KBM-7 (cell line): ENCODE measurements at regions not wholly inside any gene's neighbourhood (a gene's known extent, or its start where the extent isn't known, plus 50 kb on each side); places are given as distances from the start of the nearest gene placed in this dataset.

ENCODE experiments used
- DNase-seq: peaks from one replicate; pipeline ENCODE4 v3.0.0-alpha.2; 2015
- in situ Hi-C: fragments of 300-500 bp; cut with MboI; formaldehyde crosslinking; loops from 2 replicates; pipeline ENCODE4 v1.14.3; 2020; ENCODE audit warnings: low sequenced_read_pairs, low pct_unique_long_range_greater_than_20kb, mixed read lengths

DNA sequence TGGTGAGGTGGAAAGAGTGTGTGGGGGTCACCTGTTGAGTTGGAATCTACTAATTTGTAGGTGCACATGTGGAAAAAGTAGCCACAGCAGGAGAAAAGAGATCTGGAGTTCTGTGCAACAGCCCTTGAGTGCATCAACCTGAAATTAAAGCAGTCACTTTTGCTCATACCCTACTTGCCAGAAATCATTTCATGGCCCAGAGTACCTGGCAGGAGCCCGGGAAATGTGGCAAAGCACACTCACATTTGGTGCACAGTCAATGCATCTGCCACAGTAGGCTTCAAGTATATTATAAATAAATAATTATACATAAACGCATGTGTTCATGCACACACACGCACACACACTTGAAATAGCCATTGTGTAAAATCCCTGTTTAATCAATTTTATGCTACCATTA is 203.0 kb downstream of the ICE1 start:
- in situ Hi-C loops: no loop called here
- no peak for DNase-seq

DNA sequence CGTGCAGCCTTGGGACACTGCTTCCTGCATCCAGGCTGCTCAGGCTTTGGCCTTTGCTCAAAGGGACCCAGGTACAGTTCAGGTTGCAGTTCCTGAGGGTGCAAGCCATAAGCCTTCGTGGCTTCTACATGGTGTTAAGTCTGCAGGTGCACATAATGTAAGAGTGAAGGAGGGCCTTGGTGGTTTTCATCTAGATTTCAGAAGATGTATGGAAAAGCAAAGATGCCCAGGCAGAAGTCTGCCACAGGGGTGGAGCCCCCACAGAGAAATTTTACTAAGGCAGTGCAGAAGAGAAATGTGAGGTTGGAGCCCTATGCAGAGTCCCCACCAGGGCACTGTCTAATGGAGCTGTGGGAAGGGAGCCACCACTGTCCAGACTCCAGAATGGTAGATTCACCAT is 200.9 kb downstream of the ICE1 start:
- in situ Hi-C loops: no loop called here
- no peak for DNase-seq

DNA sequence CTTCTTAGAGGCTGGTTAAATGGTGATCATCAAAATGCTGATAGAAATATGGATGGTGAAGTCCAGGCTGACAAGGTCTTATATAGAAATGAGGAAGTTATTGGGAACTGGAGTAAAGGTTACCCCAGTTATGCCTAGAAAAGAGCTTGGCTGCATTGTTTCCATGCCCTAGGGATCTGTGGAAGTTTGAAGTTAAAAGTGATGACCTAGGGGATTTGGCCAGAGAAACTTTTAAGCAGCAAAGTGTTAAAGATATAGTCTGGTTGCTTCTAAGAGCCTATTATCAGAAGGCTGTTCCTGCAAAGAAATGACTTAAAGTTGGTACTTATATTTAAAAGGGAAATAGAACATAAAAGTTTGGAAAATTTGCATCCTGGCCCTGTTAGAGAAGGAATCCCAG is 200.3 kb downstream of the ICE1 start:
- in situ Hi-C loops: no loop called here
- DNase-seq: no peak

DNA sequence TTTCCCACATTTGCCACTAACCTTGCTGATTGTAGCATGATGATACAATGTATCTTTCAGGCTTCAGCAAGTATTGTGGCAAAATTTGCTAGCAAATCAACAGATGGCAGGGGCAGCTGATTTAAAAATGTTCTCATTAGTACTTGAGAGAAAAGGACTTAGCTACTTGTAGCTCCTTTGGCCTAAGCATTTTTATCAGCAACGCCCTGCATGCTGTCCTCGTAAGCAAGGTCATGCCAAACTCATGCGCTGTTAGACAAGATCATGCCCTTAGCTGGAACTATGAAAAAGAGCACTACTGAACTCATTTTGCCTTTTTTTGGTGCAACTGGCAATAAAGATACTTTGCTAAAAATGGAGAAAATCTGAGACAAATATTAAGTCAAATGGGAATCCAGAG is 197.1 kb downstream of the ICE1 start:
- no peak for DNase-seq
- in situ Hi-C loops: no loop called here

DNA sequence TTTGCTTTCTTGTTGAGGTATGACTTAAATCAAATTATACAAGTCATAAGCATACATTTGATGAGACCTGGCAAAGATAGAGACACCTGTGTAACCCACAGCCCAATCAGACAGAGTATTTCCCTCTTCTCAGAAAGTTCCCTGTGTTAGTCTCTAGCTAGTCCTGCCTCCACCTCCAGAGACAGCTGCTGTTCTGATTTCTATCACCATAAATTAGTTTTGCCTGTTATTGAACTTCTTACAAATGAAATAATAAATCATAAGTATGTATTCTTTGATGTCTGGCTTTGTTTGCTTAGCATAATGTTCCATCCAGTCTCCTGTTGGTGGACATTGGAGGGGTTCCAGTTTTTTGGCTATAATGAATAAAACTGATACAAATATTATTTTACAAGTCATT is 194.5 kb downstream of the ICE1 start:
- in situ Hi-C loops: no loop called here

DNA sequence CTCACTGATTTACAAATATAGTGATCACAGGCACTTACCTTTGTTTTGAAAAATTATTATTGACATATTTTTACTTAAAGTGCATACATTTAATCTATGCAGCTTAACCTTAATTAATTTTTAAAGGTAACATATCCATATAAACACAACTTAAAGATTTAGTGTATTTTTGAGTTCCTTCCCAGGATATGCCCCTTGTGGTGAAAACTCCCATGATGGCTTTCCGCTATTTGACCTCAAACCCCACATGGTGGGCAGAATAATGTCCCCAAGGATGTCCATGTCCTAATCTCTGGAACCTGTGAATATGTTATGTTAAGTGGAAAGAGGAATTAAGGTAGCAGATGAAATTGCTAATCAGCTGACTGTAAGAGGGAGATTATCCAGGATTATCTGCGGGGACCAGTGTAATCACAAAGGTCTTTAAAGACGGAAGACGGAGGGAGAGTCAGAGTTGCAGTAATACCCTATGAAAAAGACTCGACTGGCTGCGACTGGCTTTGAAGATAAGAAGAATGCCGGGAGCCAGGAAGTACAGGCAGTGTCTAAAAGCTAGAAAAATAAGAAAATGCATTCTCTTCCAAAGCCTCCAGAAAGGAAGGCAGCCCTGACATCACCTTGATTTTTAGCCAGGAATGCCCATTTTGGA is 193.9 kb downstream of the ICE1 start:
- DNase-seq: no peak
- in situ Hi-C loops: no loop called here

More for the DNA sequence above, 194.5 kb downstream of the ICE1 start:
- no peak for DNase-seq

DNA sequence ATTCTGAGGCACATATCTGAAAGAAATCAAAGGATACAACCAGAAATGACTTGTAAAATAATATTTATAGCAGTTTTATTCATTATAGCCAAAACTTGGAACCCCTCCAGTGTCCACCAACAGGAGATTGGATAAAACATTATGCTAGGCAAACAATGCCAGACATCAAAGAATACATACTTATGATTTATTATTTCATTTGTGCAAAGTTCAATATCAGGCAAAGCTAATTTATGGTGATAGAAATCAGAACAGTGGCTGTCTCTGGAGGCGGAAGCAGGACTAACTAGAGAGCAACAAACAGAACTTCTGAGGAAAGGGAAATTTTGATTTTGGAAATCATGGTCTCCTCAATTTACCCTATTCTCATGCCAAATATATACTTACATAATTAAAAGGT is 193.1 kb downstream of the ICE1 start:
- in situ Hi-C loops: no loop called here

DNA sequence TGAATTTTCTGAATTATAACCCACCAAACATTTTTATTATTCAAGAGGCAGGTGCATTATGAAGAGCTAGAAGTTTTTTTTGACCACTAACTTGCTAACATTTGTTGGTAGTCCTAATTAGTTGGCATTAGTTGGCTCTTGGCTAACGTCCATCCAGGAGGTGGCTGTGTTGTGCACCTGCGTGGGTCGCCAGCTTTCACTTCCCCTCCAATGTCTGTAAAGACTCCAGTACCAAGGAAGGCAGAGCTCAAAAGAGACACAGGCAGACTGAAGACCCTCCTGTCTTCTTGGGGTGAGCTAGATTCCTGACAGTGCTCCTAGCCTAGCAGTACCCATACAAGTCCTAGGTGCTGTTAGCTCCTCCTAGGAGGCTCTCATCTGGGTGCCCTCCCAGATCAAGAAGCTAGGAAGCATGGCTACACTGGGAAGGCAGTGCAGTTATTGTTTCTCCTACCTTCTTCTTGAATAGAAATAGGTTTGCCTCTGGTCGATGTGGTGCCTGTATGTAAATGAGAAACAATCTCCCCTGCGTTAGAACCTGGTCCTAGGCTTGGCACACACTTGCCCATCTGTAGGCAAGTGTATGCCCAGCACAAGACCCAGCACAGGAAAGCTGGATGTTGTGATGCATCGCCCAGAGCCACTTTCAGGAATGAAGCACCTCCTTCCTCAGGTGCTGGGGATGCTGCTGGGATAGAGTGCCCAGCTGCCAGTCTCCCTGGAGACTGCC is 190.9 kb downstream of the ICE1 start:
- DNase-seq: no peak
- in situ Hi-C loops: no loop called here

More for the DNA sequence above, 193.1 kb downstream of the ICE1 start:
- DNase-seq: no peak

DNA sequence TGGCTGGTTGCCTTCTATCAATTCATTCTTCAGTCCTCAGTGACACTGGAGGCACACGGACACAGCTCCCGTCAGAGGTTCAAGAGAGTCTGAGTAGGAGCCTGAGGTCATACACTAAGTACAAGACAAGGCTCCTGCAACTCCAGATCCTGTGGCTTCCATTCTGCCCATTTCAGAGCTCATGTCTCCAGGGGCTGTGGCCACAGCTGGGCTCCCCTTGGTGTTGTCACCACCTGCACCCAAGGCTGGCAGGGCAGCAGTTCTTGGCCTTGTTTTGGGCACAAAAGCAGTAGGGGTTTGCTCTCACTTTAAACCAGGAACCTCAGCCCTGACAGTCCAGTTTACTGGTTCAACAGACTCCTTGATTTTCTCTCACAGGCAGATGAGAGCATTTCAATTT is 189.6 kb downstream of the ICE1 start:
- in situ Hi-C loops: no loop called here
- no peak for DNase-seq

DNA sequence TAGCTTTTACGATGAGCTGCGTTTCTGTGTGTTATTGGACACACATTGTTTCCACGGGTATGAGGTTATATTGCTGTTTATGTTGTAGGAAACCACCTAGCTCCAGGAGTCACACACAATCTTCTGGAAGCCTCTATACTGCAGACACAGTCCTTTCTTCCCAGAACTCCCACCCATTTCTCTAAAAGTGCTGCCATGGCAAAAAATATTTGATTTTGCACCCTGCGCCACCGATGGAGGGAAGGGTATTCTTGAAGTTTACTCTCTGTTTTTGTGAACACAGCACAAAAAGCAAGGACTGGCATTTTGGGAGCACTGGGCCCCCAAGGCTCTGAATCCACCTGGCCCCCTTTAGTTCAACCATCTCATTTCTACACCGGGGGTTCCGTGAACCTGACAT is 187.5 kb downstream of the ICE1 start:
- in situ Hi-C loops: no loop called here
- DNase-seq: no peak

DNA sequence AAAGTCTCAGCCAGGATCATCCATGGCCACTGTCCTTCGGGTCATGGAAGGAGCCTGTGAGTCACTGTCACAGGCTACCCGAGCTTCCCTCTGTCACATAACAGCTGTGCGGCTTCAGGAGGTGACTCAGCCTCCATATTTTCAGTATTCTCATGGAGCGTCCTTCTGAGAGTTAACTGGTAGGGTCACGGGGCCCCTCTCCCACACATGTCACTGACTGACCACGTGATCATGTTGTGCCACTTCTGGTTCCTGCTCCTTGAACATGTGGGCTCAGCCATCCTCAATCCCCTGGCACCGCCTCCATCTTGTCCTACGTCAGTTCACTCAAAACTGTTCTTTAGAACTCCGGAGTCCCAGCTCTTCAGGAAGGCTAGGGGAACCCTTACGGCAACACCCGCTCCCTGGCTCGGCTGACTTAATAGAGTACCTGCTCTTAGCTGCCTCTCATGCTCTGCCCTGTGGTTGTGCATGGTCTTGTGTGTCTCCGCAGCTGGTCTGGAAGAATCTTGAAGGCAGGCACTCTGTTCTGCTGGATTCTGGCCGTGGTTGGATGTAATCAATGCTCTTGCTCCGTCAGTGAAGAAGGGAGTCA is 182.8 kb downstream of the ICE1 start:
- in situ Hi-C loops: no loop called here
- DNase-seq: no peak

DNA sequence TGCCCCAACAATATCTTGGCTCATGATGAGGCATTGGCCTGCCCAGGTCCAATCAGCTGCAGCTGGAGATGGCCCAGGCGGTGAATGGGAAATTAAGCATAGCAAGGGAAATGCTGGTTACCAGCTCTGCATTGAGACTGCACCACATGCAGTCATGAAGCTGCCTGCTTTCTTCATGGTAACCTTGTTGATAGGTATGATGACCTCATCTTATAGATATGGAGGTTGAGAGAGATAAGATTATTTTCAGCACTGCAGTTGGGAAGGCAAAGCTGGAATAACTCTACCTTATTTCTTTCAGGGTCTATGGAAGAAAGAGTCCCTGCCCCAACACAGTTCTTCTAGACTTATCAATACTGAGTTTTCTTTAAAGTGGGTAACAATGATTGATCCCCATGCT is 180.1 kb downstream of the ICE1 start:
- in situ Hi-C loops: no loop called here
- DNase-seq: no peak

DNA sequence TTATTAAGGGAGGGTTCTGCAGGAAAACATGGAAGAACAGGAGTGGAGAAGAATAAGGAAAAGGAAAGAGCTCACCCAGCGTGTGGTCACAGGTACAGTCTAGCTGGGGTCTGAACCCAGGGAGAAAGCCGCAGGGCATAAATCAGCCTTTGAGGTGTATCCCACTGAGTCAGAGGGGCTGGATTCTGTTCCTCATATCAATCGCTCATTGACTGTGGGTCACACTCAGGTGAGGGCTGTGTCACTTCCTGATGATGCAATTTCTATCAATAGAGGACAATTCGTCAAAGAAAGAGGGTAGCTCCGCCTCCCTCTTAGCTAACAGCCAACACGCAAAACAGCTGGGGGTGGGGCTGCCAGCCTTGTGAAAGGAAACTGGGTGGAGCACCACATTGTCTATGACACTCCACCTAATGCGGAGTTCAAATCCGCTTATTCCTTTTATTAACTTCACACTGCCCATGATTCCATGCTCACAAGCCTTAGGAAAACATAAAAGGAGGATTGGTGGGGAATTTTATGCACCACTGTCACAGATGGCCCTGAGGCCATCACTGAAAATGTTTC is 176.2 kb downstream of the ICE1 start:
- in situ Hi-C loops: no loop called here
- no peak for DNase-seq

DNA sequence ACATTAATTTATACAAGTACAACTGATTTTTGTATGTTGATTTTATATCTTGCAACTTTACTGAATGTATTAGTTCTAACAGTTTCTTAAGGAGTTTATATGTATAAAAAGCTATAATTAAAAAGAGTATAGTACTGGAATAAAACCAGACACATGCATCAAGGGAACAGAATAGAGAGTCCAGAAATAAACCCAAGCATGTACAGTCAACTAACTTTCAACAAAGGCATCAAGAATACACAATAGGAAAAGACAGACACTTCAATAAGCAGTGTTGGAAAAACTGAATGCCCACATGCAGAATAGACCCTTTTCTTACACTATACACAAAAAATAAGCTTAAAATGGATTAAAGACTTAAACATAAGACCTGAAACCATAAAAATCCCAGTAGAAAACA is 170.9 kb downstream of the ICE1 start:
- no peak for DNase-seq
- in situ Hi-C loops: no loop called here

DNA sequence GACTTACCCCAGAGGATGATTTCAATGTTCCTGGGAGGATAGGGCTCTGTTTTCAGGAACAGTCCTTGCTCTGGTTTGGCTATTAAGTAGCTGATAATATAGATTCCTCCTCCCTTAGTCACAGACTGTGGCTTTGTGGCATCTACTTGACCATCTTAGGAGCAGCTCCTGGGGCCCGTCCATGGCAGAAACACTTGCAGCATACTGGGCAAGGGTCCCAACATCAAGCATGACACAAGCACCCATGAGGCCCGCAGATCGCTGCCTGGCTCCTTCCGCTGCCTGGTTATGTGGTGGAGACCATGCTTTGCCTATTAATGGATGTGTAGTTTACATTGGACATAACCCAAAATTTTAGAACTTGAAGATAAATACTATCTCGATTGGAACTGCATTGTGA is 170.1 kb downstream of the ICE1 start:
- in situ Hi-C loops: no loop called here
- DNase-seq: no peak

DNA sequence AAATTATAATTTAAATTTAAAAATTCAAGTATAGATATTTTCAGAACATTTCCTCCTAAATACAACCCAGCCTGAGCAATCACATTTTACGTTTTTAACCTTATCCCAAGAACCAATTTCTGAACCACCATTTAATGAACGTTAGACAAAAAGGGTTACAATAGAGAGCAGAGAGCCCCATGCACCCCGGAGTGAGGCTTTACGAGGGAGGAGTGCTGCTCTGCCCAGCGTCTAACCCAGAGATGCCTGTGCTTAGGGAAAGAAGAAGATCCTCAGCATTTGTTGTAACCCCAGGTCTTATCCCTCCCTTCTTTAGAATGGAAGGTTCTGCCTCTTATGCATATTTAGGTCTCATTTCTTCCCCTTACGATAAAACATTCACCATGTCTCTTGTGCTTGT is 169.1 kb downstream of the ICE1 start:
- in situ Hi-C loops: no loop called here

DNA sequence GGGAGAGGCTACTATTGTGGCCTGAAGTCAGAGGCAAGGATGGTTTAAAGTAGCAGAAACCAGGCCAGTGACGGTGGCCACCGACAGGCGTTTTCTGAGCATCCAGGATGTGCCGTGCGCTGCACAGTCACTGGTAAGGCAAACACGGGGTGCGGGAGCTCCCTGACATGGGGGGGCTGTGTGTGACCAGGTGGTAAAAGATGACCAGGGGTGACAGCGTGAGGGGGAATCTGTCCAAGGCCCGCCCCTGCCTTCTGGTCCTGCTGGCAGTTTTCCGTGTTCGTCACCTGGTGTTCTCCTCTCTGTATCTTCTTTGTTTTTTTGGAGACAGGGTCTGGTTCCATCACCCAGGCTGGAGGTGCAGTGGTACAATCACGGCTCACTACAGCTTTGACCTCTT is 167.4 kb downstream of the ICE1 start:
- in situ Hi-C loops: no loop called here

More for the DNA sequence above, 169.1 kb downstream of the ICE1 start:
- no peak for DNase-seq

DNA sequence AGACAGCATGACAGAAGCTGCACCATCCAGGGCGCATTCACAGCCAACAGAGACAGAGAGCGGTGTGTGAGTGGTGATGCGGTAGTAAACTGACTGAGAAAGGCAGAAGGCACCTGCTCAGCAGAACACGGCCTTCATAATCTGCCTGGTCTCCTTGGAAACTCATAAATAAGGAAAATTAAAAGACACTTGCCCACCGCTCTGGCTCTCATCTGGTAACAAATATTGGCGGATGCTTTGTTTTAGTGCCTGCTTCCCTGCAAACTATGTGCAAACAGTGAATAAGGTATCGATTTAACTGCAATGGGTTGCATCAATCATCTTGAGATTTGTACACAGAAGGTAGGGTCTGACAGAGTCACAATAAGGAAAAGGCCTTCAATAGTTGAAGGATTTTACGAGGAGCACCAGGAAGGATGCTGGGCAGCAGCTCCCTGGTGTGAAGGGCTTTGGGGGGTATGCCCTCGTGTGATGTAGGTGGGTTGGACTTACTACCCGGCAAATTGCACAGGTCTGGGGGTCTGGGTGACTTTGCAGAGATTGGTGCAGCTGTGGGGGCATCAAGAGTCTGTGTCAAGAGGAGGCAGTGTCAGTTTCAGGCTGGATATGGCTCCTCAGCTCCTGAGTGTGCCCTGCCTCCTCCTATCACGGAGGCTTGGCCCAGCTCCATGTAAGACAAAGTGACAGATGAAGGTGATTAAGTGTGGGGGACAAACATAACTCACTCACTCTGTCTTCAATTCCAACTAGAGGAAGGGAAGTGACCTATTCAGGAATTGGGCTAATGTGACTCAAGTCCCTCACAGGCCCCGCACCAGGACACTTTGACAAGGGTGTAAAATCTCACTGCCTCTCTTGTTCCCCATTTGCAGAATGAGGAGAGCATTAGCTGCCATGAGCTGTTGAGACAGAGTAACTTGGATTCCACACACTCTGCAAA is 166.7 kb downstream of the ICE1 start:
- in situ Hi-C loops: no loop called here
- DNase-seq: no peak

More for the DNA sequence above, 167.4 kb downstream of the ICE1 start:
- DNase-seq: no peak

DNA sequence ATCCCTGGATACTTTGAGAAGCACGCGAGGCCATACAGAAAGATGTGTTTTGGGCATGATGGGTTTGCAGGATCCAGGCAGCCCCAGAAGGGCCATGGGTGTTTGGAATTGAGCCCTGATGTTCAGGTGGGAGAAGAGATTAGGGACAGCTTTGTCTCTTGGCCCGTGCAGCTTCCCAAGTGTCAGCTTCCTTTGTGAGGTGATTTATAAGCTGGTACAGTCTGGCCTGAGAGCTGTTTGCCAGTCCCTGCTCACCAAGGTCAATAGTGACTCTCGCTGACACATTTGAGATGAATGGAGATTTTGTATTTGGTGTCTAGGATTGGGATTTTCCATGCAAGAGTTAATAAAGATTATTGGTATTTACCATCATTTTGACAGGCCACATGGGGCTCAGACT is 165.9 kb downstream of the ICE1 start:
- no peak for DNase-seq
- in situ Hi-C loops: no loop called here
